Eye (tissue), 1 donor: ENCODE measurements at regions not wholly inside any gene's neighbourhood (a gene's known extent, or its start where the extent isn't known, plus 50 kb on each side); places are given as distances from the start of the nearest gene placed in this dataset.
A peak's percentile ranks its signal among the peaks of the same experiment; 100 is the strongest.
"Not testable (repeated sequence)": the region's sequence is repeated elsewhere in the genome, so short reads cannot be mapped to it uniquely, and the experiment has no call there.

ENCODE experiments used
- DNase-seq: peaks from one replicate; pipeline ENCODE4 v3.0.0-alpha.2; 2015

DNA sequence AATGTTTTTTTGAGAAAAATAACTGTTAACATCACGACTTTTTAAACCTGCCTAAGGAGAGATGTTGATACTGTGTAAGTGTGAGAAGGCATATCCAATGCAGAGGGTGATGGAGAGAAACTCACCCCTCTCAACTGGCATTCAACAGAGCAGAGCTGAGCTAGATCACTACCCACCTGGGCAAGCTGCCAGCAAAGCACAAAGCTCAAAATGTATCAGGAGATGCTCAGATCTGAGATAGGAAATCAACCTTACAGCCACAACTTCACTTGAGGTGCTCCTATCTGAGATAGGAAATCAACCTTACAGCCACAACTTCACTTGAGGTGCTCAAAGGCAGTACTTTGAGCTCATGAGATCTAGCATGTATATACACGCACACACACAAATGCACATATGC is 151.5 kb upstream of the PDE1C start:
- no peak for DNase-seq

DNA sequence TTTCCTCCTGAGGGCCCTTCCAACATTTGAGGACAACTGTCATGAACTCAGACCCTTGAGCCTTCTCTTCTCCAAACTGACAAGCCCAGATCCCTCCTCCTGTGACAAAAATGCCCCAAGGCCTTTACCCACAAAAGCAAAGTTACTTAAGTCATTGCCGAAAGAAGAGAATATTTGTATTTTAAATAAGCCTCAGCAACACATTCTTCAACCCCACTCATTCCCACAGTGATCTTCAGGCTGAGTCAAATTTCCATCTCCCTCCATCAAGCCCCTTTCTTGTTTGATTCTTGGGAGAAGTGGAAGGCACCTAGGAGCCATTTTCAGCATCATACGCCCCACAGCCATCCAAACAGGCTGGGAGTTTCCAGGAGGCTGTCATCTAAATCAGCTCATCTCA is 150.8 kb upstream of the PDE1C start:
- DNase-seq = no peak

DNA sequence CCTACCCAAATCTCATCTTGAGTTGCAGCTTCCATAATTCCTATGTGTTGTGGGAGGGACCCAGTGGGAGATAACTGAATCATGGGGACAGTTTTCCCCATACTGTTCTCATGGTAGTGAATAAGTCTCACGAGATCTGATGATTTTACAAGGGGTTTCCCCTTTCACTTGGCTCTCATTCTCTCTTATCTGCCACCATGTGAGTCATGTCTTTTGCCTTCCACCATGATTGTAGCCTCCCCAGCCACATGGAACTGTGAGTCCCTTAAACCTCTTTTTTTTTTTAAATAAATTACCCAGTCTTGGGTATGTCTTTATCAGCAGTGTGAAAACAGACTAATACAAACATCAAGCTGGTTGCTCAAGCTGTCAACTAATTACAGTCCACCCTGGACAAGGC is 149.6 kb upstream of the PDE1C start:
- not testable (repeated sequence) for DNase-seq

DNA sequence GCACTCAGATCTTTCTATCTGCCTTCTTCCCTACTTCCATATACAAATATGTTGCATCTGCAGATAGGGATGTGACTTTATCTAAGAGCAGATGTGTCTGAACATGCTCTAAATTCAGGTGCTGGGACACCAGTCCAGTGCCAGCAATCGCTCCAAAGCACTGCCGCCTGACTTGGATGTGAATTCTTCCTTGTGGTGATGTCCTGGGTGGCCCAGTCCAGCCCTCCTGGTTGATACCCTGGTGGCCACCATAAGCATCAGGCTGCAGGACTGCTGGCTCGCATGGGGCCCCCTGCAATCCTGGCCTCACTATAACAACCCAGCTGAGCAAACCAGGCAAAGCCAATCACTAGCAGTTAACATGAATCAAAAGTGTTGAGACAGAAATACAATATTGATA is 149.2 kb upstream of the PDE1C start:
- no peak for DNase-seq

DNA sequence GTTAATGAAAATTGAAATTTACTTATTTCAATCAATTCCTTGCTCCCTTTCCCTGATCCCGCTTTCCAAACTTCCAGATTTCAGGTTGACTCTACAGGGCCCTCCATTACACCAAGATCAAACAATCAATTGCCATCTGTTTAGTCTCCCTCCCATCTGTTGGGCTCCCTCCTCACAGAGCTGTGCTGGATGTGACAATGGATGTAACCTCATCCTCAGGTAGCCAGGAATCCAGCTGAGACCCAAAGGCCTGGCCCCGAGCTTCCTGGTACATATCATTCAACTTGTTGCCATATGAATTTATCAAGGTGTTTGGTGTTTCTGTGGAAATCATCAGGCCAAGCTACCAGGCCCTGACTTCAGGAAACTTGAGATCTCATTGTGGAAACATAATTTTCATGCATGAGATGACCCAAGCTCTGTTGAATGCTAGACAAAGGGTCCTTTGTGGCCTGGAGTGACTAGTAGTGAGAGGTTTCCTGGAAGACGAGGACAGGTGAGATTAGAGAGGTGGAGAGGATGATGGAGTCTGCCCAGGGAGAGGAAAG is 148.6 kb upstream of the PDE1C start:
- peak; percentile 80 for DNase-seq

DNA sequence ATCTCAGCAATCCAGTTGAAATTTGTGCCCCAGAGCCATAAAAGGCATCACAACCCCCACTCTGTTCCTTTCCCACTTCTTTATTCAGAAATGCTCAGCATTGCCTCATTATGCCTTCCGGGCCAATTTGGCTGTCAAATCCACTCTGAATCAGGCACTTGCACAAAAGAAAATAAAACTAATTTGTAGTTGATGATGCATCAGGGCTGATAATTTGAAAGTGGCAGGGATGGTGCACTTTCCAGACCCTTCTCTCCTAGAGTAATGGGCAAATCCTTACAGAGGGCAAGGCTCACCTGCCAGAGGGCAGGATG is 147.9 kb upstream of the PDE1C start:
- peak; percentile 93 for DNase-seq

DNA sequence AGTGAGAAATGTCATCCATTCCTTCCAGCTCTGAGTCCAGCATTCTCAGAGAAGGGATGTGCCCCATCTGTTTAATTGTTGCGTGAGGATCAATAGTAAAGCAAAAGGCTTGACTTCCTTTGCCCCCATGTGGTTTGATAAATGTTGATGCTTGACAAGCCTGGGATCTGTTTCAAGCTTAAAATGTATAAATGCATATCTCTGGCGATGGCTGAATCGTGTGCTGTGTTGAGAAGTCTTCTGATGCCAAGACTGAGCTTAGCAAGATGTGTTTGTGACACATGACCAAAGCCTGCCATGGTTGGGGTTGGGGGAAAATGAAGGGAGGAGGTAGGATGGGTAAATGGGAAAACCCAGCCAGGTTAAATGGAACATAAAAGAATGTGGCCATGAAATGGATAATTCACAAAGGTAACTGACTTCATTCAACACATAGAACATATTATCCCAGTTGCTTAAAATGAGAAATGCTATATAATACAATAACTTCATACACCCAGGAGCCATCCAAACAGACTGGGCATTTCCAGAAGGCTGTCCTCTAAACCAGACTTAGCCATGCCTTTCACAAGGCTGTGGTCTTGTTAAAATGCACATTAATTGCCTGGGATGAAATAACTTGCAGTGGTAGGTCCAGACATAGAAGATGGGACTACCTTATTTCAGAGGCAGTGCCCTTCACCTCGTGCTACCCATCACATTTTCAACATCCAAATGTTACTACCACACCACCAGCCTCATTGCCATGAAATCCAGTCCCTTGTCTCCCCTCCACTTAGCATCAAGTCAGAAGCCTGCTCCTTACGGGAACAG is 147.3 kb upstream of the PDE1C start:
- no peak for DNase-seq

DNA sequence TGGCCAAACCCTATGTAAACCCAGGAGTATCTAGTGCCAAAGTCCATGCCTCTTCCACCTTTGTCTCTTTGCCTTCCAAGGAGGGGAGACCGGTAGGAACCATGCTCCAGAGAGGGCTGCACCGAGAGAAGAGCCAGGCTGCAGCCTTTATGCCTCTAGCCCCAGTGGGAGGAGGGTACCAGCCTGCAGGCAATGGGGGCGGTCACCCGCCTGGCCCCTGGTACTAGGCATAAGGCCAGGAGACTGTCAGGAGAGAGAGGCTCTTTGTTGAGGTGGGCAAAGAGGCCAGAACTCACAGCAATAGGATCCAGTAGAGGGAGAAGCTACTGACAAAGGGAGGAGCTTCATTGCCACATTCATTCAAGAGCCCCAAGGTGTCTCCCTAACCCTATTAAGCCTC is 146.6 kb upstream of the PDE1C start:
- no peak for DNase-seq

DNA sequence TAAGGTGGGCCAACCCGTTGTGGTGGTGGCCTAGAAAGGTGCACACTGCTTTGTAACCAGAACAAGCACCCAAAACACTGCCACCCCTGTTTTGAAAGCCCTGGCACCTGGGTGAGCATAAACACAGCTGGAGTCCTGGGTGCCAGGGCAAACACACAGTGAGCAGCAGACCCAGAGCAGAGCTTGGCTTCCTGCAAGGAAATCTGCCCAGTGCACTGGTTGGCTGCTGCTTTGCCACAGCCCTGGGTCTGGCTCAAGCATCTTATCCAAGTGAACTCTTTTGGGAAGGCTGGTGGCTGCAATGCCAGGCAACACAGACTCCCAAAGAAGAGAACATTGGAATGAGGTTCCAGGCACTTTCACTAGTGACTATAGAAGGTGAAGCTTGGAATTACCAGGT is 145.5 kb upstream of the PDE1C start:
- no peak for DNase-seq

DNA sequence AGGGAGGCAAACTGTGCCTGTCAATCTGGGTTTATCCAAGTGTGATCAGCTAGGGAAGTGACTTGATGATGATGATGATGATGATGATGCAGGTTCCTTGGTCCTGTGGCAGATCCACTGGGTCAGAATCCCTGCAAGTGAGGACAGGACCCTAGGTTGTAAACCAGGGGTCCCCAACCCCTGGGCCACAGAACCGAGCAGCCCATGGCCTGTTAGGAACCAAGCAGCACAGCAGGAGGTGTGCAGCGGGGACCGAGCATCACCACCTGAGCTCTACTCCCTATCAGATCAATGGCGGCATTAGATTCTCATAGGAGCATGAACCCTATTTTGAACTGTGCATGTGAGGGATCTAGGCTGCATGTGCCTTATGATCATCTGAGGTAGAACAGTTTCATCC is 144.7 kb upstream of the PDE1C start:
- no peak for DNase-seq

DNA sequence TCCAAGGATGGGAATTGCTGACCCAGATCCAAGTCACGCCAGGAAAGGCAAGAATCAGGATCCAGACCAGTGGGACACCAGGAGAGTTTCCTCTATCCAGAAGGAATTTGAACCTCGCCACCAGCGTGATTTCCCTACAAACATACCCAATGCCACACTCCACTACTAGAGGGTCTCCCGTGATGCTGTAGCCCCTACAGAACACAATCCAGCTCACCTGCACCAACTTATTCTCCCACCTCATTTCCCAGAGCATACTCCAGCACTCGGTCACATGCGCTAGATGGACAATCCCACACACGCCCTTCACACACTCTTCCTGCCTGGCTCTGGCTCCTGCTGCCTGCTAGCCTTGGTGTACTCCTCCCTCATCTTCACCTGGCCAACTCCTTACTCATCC is 142.1 kb upstream of the PDE1C start:
- no peak for DNase-seq

DNA sequence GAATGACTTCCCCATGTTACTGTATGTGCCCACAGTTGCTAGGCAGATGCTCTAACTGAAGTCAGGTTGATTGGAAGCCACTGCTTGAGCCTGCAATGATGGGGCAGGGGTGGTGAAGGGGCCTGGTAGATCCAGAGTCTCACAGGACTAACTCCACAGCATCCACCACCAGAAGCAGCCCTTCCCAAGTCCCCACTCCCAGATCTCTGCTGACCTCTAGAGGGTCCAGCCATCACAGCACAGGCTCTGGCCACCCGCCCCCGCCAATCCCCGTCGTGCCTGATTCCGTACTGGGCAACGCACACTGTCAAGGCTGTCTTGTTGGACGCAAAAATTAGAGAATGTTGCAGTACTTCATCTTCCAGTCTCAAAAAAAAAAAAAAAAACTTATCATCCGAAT is 136.8 kb upstream of the PDE1C start:
- DNase-seq = peak; percentile 50

DNA sequence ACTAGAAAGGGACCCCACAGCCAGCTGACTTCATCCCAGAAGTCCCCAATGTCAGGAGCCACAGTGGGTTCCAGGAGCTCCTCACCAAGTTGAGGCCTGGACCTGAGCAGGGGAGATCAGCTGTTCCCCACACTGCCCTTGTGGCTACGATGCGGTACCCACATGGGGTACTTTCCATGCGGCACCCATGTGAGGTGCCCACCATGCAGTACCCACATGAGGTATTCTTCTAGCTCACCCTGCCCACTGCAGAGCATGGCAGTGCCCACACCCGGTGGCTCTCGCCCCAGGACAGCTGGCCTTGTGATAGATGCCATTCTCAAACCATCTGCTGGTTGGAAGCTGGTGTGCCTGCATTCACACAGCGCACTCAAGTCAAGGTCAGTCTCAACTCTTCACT is 136.3 kb upstream of the PDE1C start:
- no peak for DNase-seq

DNA sequence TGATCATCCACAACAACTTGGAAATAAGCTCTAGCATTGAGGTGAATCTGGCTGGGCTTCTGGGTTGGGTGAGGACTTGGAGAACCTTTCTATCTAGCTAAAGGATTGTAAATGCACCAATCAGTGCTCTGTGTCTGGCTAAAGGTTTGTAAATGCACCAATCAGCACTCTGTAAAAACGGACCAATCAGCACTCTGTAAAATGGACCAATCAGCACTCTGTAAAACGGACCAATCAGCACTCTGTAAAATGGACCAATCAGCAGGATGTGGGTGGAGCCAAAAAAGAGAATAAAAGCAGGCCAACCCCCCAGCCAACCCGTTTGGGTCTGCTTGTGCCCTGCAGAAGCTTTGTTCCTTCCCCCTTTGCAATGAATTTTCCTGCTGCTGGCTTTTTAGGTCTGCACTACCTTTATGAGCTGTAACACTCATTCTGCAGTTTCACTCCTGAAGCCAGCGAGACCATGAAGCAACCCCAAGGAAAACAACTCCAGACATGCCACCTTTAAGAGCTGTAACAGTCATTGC is 135.2 kb upstream of the PDE1C start:
- not testable (repeated sequence) for DNase-seq

DNA sequence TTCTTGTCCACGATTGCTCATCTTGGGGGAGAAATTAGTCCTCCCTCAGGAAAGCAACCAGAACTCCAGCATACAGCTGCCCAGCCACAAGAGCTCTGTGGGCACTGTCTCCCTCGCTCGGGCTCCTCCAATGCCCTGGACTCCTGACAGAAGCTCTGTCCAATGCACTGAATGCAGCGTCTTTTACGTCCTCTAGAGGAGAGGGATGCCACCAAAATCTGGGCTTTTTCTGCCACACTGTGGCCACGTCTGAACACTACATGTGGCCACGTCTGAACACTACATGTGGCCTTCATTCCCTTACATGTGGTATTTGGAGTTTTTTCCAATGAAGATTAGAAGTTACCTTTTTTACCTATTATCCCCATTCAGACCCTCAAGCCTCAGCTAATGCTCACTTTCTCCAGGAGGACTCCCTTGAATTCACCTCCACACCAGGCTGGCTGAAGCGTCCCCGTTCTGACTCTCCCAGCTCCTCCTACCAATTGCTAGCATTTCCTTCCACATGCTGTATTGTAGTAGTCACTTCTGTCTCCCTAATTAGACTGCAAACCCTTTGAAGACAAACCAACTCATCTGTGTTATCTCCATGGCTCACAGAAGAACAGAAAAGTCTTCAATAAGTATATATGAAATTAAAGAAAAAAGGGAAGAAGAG is 134.3 kb upstream of the PDE1C start:
- DNase-seq = peak; percentile 90

DNA sequence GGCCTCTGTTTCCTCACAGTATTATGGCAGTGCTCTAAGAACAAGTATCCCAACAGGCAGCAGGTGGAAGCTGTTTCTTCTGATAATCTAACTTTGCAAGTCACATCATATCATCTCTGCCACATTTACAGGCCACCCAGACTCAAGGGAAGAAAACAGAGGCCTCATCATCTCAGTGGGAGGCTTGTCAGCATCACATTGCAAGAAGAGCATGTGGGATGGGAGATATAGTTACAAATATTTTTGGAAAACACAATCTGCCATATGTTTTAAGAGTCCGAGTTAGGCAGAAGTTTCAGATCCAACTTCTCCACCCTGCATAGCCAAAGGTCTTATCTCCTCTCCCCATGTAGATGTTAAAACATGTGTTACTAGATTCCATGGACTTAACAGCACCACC is 130.4 kb upstream of the PDE1C start:
- DNase-seq = no peak

DNA sequence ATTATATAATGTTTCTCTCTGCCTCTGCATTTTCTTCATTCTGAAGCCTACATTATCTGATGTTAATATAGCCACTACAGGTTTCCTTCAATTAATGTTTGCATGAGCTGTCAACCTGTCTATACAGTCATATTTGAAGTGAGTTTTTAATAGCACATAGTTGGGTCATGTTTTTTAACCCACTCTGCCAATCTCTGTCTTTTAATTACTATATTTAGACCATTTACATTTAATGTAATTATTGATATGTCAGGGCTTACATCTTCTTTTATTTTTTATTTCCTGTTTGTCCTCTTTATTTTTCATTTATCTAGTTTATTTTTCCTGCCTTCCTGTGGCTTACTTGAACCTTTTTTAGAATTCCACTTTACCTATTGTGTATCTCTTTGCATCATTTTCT is 124.3 kb upstream of the PDE1C start:
- no peak for DNase-seq

DNA sequence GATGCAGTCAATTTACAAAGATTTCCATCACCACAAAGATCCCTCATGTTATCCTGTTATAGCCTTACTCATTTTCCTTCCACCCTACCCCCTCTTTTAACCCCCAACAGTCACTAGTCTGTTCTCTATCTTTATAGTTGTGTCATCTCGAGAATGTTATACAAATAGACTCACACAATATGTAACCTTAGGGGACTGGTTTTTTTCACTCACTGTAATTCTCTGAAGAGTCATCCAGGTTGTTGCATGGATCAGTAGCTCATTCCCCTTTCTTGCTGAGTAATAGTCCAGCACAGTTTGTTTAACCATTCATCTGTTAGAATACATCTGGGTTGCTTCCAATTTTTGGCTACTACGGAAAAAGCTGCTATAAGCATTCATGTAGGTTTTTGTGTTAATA is 121.1 kb upstream of the PDE1C start:
- no peak for DNase-seq

DNA sequence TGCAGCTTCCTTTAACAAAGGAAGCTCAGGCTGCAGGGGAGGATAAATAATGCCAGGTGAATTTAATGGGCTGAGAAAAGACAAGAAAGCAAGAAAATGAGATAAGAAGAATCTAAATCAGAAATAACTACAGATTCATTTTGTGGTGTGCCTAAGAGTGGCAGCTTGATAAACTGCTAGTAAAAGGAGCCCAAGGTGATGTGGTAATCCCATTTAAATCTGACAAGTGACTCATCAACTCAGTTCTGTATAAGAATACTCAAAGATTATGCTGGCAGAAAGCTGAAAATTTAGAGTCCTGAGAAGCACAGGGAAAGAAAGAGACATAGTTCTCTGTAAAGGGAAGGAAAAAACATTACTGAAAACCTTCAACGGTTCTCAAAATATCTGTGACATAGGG is 109.4 kb upstream of the PDE1C start:
- no peak for DNase-seq

DNA sequence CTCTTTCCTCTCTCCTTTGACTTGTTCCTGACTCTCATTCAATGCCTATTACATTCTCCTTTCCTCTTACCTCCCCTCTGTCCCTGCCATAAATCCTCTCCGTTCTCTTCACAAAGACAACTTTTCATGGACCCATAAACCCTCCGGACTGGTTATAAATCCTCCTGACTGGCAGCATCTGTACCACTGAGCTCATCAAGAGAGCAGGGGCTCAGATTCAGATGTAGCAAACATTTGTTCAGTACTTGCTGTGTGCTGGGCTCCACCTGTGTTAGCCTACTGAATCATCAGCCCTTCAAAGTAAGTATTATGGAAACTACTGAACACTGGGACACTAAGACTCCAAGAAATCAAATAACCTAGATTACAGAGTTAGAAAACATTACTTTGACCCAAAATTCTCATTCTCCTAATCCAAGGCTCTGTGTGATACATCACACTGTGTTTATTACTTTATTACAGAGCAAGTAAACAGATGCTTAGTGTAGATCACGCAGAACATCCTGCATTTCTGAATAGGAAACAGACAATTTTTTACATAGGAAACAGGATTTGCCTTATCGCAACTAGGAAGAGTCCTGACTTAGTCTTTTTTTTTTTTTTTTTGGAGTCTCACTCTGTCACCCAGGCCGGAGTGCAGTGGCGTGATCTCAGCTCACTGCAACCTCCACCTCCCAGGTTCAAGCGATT is 108.6 kb upstream of the PDE1C start:
- DNase-seq = no peak

DNA sequence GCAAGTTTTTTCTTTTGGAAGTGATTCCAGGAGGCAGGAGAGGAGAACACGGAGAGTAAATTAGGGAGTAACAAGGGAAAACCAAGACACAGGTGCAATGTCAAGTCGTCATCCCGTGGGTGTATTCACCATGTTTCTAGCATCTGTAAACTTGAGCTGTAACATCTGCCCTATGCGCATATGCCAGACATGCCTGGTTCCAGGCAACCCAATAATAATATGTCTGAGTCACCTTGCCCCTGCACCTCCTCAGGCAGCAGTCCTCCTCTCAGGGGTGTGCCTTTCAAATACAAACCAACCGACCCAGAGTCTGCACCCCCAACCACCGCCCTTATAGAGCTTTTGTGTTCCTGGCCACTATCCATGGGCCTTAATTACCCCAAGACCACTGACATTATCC is 107.0 kb upstream of the PDE1C start:
- DNase-seq = no peak

DNA sequence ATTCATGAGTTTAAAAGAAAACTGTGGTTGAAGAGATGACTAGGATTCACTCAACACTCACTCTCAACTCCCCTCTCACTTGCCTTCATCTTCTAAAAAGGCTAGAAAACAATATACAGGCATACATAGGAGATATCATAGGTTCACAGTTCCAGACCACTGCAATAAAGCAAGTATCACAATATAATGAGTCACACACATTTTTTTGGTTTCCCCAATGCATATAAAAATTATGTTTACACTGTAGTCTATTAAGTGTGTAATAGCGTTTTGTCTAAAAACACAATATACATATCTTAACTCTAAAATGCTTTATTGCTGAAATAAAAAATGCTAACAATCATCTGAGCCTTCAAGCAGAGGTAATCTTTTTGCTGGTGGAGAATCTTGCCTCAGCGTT is 104.9 kb upstream of the PDE1C start:
- no peak for DNase-seq

DNA sequence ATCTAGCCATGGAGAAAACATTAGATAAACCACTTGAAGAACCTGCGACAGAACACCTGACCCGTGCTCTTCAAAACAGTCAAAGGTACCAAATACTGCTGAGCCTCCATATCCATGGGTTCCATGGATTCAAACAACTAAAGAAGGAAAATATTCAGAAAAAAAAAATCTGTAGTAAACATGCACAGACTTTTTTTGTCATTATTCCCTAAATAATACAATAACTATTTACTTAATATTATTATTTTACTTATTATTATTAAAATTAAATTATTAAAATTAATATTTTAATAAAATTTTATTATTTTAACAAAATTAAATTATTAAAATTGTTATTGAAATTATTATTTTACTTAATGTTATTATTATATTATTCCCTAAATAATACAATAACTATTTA is 101.0 kb upstream of the PDE1C start:
- DNase-seq = no peak

DNA sequence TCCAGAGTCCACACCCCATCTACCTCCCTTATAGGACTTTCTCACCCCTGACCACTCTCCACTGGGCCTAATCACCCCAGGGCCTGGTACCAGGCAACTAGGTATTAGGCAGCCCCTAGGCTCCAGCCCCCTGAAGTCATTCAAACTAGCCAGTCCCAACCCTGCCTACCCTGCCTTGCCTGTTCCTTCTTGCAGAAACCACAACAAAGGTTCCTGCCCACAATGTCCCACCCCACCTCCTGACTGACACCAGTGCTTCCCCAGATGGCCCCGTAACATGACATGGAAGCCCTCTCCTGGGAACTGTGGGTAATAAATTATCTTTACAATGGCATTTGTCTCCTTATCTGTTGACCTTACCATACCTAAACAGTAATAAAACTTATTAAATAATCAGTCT is 100.6 kb upstream of the PDE1C start:
- DNase-seq = no peak
